Body of pancreas (tissue), 4 donors: ENCODE measurements at regions not wholly inside any gene's neighbourhood (a gene's known extent, or its start where the extent isn't known, plus 50 kb on each side); places are given as distances from the start of the nearest gene placed in this dataset.
"Not testable (repeated sequence)": the region's sequence is repeated elsewhere in the genome, so short reads cannot be mapped to it uniquely, and the experiment has no call there.

ENCODE experiments used
- ATAC-seq: fragments of 150-250 bp; one replicate; pipeline ENCODE4 v1.9.1; 2016
- DNase-seq, 4 donors: peaks; one replicate each; pipeline ENCODE4 v3.0.0-alpha.2; 2019
- H3K27ac ChIP-seq, 4 donors: fragments of 200-600 bp; sonication (generic); 1 replicate in 3 of 4; 2 replicates in 1 of 4; pipeline versions ENCODE4 v1.5.1 to v1.6.1; 2016 to 2019; ENCODE audit warnings: mild to moderate bottlenecking in 1 of 4, mixed read lengths in 1 of 4, moderate library complexity in 1 of 4
- H3K27me3 ChIP-seq, 2 donors: fragments of 200-600 bp; sonication (generic); one replicate each; pipeline ENCODE4 v1.6.0; 2016; ENCODE audit warnings: mild to moderate bottlenecking in 1 of 2
- H3K36me3 ChIP-seq, 2 donors: fragments of 200-600 bp; sonication (generic); replicated peaks in 1 of 2; 2 replicates each; pipeline ENCODE4 v1.5.1; 2016; ENCODE audit warnings: low read depth in 2 of 2; ENCODE audit not compliant: insufficient read depth in 1 of 2
- H3K4me1 ChIP-seq: fragments of 200-600 bp; sonication (generic); one replicate; pipeline ENCODE4 v1.6.0; 2016
- H3K4me3 ChIP-seq, 2 donors: fragments of 200-600 bp; sonication (generic); 1 replicate in 1 of 2; 2 replicates in 1 of 2; pipeline ENCODE4 v1.5.1; 2016 to 2019
- H3K9me3 ChIP-seq, 3 donors: fragments of 200-600 bp; sonication (generic); 1 replicate in 2 of 3; 2 replicates in 1 of 3; pipeline ENCODE4 v1.5.1; 2016
- CTCF ChIP-seq, 7 experiments: fragments of 450-650 bp in 4 of 7; fragments of 200-600 bp in 3 of 7; sonication (generic) in 3 of 7; IDR thresholded peaks; one replicate each; pipeline ENCODE4 v1.5.1; 2016 to 2019; ENCODE audit warnings: antibody characterized with exemption in 7 of 7
- POLR2A ChIP-seq, 3 donors: fragments of 450-650 bp; IDR thresholded peaks; one replicate each; pipeline ENCODE4 v1.6.1; 2016; ENCODE audit warnings: antibody characterized with exemption in 3 of 3, mild to moderate bottlenecking in 2 of 3
- WGBS, 2 donors: methylation state at CpG; one replicate each; pipeline ENCODE4 v1.1.5; 2017; 5-methylcytosine and 5-hydroxymethylcytosine counted together
- intact Hi-C: fragments of 100-400 bp; cut with DNase I; formaldehyde crosslinking; loops from one replicate; pipeline ENCODE4 v1.15.1; 2023

- H3K36me3 ChIP-seq, result no peaks in the 10 kb centered on the region
- H3K27ac ChIP-seq, result no peak overlapping the region
- DNase-seq (no peak), ATAC-seq (no peak)
- H3K9me3 ChIP-seq, result no peaks in the 10 kb centered on the region
- H3K4me3 ChIP-seq, result no peak overlapping the region
- H3K27me3 ChIP-seq, result no peaks in the 10 kb centered on the region
- H3K4me1 ChIP-seq, result peaks cover 3% of the 10 kb centered on the region
- intact Hi-C loops, result no loop called here
- no peak for TF ChIP-seq POLR2A (IDR thresholded peaks at IDR 0.05)
- TF ChIP-seq CTCF (IDR thresholded peaks at IDR 0.05), result no peak
- WGBS, 2 donors, result 38 to 42% methylated on average over 4 of the region's 4 CpGs
Measured at GRCh38 chr22:22058633-22059290, 76.2 kb upstream of the TOP3B start.

GRCh38 chr22:22057617-22058378 lies 75.2 kb upstream of the TOP3B start:
- Histone ChIP-seq H3K27me3 (no peaks in the 10 kb centered on the region), H3K4me3 (no peak overlapping the region), H3K36me3 (no peaks in the 10 kb centered on the region), H3K9me3 (no peaks in the 10 kb centered on the region), H3K4me1 (peaks cover 3% of the 10 kb centered on the region), H3K27ac (no peak overlapping the region)
- no peak for DNase-seq
- intact Hi-C loops, result no loop called here
- TF ChIP-seq CTCF (IDR thresholded peaks at IDR 0.05) (no peak), POLR2A (IDR thresholded peaks at IDR 0.05) (no peak)
- ATAC-seq, result no peak
- 66 to 85% methylated on average over 3 to 5 of the region's 5 CpGs for WGBS, 2 donors

GRCh38 chr22:22056809-22057594 lies 74.4 kb upstream of the TOP3B start:
- ATAC-seq, H3K4me1 ChIP-seq, H3K27ac ChIP-seq, H3K36me3 ChIP-seq, H3K4me3 ChIP-seq, H3K27me3 ChIP-seq, DNase-seq, H3K9me3 ChIP-seq, intact Hi-C loops: not testable (repeated sequence)
- 43 to 46% methylated on average over 14 of the region's 14 CpGs for WGBS, 2 donors

GRCh38 chr22:22052548-22053139 lies 70.1 kb upstream of the TOP3B start:
- ATAC-seq, H3K4me3 ChIP-seq, intact Hi-C loops, H3K27me3 ChIP-seq, DNase-seq, H3K36me3 ChIP-seq, H3K9me3 ChIP-seq, H3K4me1 ChIP-seq, H3K27ac ChIP-seq: not testable (repeated sequence)
- WGBS, 2 donors, result 59 to 65% methylated on average over 3 of the region's 3 CpGs

- H3K4me1 ChIP-seq, intact Hi-C loops, H3K9me3 ChIP-seq, DNase-seq, H3K36me3 ChIP-seq, H3K27me3 ChIP-seq, ATAC-seq, H3K4me3 ChIP-seq, H3K27ac ChIP-seq: not testable (repeated sequence)
- WGBS, 2 donors, result 44 to 50% methylated on average over 2 of the region's 2 CpGs
Measured at GRCh38 chr22:22051032-22051431, 68.4 kb upstream of the TOP3B start.
